Vagina (tissue), 2 donors: ENCODE measurements at regions not wholly inside any gene's neighbourhood (a gene's known extent, or its start where the extent isn't known, plus 50 kb on each side); places are given as distances from the start of the nearest gene placed in this dataset.

Experiments used
- DNase-seq, 2 donors: peaks; one replicate each; pipeline ENCODE4 v3.0.0-alpha.2; 2017; ENCODE audit errors: extremely low spot score in 2 of 2
- H3K27ac ChIP-seq: fragments of 200-600 bp; sonication (generic); one replicate; pipeline ENCODE4 v1.5.1; 2019
- H3K27me3 ChIP-seq: fragments of 200-600 bp; sonication (generic); one replicate; pipeline ENCODE4 v1.5.1; 2019
- H3K36me3 ChIP-seq, 2 donors: fragments of 200-600 bp; sonication (generic); one replicate each; pipeline ENCODE4 v1.5.1; 2017 to 2019
- H3K4me1 ChIP-seq: fragments of 200-600 bp; sonication (generic); one replicate; pipeline ENCODE4 v1.5.1; 2019
- H3K4me3 ChIP-seq, 2 donors: fragments of 200-600 bp; sonication (generic); 1 replicate in 1 of 2; 2 replicates in 1 of 2; pipeline ENCODE4 v1.5.1; 2016 to 2019
- H3K9me3 ChIP-seq: fragments of 200-600 bp; sonication (generic); one replicate; pipeline ENCODE4 v1.5.1; 2019
- CTCF ChIP-seq, 3 experiments: fragments of 450-650 bp in 2 of 3; fragments of 200-600 bp in 1 of 3; sonication (generic) in 1 of 3; IDR thresholded peaks; one replicate each; pipeline ENCODE4 v1.5.1; 2017 to 2019; ENCODE audit warnings: antibody characterized with exemption in 3 of 3, mild to moderate bottlenecking in 2 of 3, moderate library complexity in 2 of 3
- POLR2A ChIP-seq, 2 donors: fragments of 450-650 bp; IDR thresholded peaks; one replicate each; pipeline ENCODE4 v1.6.1; 2017; ENCODE audit warnings: antibody characterized with exemption in 2 of 2, mild to moderate bottlenecking in 2 of 2, moderate library complexity in 2 of 2
- POLR2AphosphoS5 ChIP-seq, 2 donors: sonication (generic); formaldehyde crosslinking; IDR thresholded peaks; one replicate each; pipeline ENCODE4 v1.9.0; 2017; ENCODE audit warnings: antibody characterized with exemption in 2 of 2, mild to moderate bottlenecking in 2 of 2, low read depth in 1 of 2; ENCODE audit not compliant: insufficient read depth in 1 of 2
- intact Hi-C: fragments of 100-400 bp; cut with DNase I; formaldehyde crosslinking; loops from one replicate; pipeline ENCODE4 v1.15.1; 2023

DNA sequence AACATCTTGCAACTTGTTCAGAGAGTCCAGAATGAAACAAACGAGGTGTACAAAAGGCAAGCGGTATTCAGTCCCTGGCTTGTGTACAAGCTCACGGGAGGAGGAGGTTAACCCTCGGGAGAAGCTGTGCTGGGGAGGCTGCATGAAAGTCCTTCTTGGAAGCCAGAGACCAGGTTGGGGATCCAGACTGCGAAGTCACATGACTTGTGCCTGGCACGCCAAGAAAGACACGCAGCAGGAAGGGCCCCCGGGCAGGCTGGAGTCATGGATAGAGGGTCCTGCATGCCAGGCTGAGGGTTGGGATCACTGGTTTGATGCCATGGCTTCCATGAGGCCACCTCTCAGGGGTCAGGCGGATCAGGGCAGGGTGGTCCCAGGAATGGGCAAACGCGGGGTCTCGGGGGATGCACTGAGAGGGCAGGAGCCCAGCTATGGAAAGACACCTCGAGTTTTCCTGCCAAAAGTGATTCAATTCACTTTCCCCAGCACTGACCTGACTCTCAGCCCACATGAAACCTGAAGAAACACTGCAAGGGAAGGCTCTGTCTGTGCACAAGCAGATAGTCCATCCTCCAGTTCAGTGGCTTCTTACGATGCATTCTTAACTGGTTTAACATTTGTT is 79.4 kb downstream of the DLL1 start:
- Histone ChIP-seq H3K4me1 (no peaks in the 10 kb centered on the region), H3K27me3 (no peaks in the 10 kb centered on the region), H3K27ac (no peak overlapping the region), H3K9me3 (no peaks in the 10 kb centered on the region), H3K36me3 (no peaks in the 10 kb centered on the region), H3K4me3 (no peak overlapping the region)
- intact Hi-C loops: no loop called here
- peak; percentile 64 to 70 for DNase-seq
- TF ChIP-seq POLR2A (IDR thresholded peaks at IDR 0.05) (no peak), POLR2AphosphoS5 (IDR thresholded peaks at IDR 0.05; ENCODE audit: insufficient read depth in 1 of 2, low read depth in 1 of 2) (no peak), CTCF (IDR thresholded peaks at IDR 0.05) (no peak)

DNA sequence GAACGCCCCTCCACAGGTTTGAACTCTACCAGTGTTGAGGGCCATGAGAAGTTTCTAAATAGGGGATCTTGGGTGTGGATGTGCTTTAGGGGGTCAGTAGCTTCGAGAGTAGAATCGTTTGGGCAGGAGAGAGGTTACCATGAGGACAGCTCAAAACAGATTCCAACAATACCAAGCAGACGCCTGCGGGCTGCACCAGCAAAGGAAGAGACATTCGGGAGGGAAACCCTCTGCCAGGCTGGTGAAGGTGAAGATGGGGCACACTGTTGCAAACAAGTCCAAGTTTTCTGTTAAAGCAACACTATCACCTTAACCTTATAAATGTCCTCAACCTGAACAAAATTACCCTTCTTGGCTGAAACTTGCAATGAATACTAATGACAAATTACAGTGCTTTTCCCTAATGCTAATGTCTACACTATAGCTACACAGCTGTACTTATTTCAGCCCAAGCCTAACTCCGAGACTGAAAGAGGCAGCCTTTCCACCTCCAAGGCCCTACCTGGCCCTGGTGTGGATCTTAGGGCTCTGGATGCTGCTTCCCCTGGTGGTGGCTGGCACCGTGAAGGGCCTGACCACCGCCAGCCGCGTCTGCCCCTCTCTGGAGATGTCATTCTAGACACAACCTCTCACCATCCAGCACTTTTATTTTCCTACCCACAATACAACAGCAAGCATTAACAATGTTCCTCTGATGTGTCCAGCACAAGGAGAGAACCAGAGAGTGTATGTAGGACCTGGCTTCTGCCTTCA is 80.1 kb downstream of the DLL1 start:
- DNase-seq: peak; percentile 52 to 77
- no peak overlapping the region for H3K27ac ChIP-seq
- peaks cover 5% of the 10 kb centered on the region for H3K4me1 ChIP-seq
- no peak for TF ChIP-seq POLR2AphosphoS5 (IDR thresholded peaks at IDR 0.05; ENCODE audit: insufficient read depth in 1 of 2, low read depth in 1 of 2)
- no peak for TF ChIP-seq CTCF (IDR thresholded peaks at IDR 0.05)
- no peak for TF ChIP-seq POLR2A (IDR thresholded peaks at IDR 0.05)
- no peak overlapping the region for H3K4me3 ChIP-seq
- no peaks in the 10 kb centered on the region for H3K36me3 ChIP-seq
- no peaks in the 10 kb centered on the region for H3K27me3 ChIP-seq
- H3K9me3 ChIP-seq: no peaks in the 10 kb centered on the region
- intact Hi-C loops: no loop called here

- Histone ChIP-seq H3K36me3 (no peaks in the 10 kb centered on the region), H3K27me3 (no peaks in the 10 kb centered on the region), H3K27ac (no peak overlapping the region), H3K4me3 (no peak overlapping the region), H3K9me3 (no peaks in the 10 kb centered on the region), H3K4me1 (peaks cover 10% of the 10 kb centered on the region)
- peak; percentile 49 to 71 for DNase-seq
- intact Hi-C loops: no loop called here
- TF ChIP-seq POLR2A (IDR thresholded peaks at IDR 0.05): no peak
- no peak for TF ChIP-seq POLR2AphosphoS5 (IDR thresholded peaks at IDR 0.05; ENCODE audit: insufficient read depth in 1 of 2, low read depth in 1 of 2)
- TF ChIP-seq CTCF (IDR thresholded peaks at IDR 0.05): no peak
Measured at GRCh38 chr6:170210026-170210390, 80.9 kb downstream of the DLL1 start.

DNA sequence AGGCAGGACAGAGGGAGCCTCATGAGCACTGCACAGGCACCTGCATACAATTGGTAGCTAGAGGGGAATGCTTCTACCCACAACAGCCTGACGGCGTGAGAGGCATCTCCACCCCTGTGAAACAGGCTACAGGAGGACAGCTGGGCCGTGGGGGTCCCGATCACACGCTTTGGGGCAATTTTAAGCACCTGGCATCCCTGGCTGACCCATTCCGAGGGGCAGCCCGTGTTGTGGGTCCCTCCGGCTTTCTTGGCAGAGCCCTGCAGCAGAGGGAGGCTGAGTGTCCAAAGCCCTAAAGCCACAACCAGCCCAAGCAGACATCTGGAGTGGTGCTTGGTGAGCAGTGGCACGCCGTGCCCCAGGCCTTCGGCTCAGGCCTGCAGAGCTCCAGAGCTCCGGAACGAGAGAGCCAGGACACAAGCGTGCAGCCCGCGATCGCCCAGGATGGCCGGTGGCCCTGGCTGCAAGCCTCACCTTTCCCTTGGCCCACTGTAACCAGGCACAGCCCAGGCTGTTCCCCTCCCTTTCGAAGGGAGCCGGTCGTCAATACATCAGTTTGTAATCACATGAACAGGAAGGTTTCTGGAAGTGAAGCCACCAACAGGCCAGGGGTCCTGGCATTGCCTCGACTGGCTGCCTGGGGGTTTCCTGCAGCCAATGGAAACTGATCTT is 81.4 kb downstream of the DLL1 start:
- no peak for TF ChIP-seq POLR2AphosphoS5 (IDR thresholded peaks at IDR 0.05; ENCODE audit: insufficient read depth in 1 of 2, low read depth in 1 of 2)
- TF ChIP-seq POLR2A (IDR thresholded peaks at IDR 0.05): no peak
- TF ChIP-seq CTCF (IDR thresholded peaks at IDR 0.05): no peak
- no peaks in the 10 kb centered on the region for H3K27me3 ChIP-seq
- no peaks in the 10 kb centered on the region for H3K36me3 ChIP-seq
- H3K9me3 ChIP-seq: no peaks in the 10 kb centered on the region
- DNase-seq: peak; percentile 70 to 72
- intact Hi-C loops: no loop called here
- peaks cover 10% of the 10 kb centered on the region for H3K4me1 ChIP-seq
- H3K27ac ChIP-seq: no peak overlapping the region
- H3K4me3 ChIP-seq: no peak overlapping the region
